CD4-positive, alpha-beta T cell (primary cell): ENCODE measurements at regions not wholly inside any gene's neighbourhood (a gene's known extent, or its start where the extent isn't known, plus 50 kb on each side); places are given as distances from the start of the nearest gene placed in this dataset.

Experiments
- ATAC-seq: fragments of 200-7000 bp; cut with Tn5 transposase; one replicate; pipeline ENCODE4 v1.10.0; 2022; ENCODE audit warnings: mild to moderate bottlenecking; ENCODE audit not compliant: poor library complexity
- CTCF ChIA-PET: fragments of 350-600 bp; sonication (Branson Sonifier 250); formaldehyde crosslinking; loops from one replicate; lab custom pipeline; 2021; ENCODE audit warnings: antibody characterized with exemption, inconsistent platforms; lab: Charles Lee
- POLR2A ChIA-PET: fragments of 350-600 bp; sonication (Branson Sonifier 250); formaldehyde crosslinking; loops from one replicate; lab custom pipeline; 2021; ENCODE audit warnings: antibody characterized with exemption, inconsistent platforms; lab: Charles Lee
- DNase-seq, 14 experiments: peaks; one replicate each; pipeline ENCODE4 v3.0.0-alpha.2; 2013 to 2020; ENCODE audit warnings: mixed read lengths in 2 of 14
- H3K27ac ChIP-seq, 2 donors: one replicate each; pipeline versions ENCODE4 v1.5.1 to v1.7.0; 2013; ENCODE audit warnings: low read length in 2 of 2, low read depth in 1 of 2, mild to moderate bottlenecking in 1 of 2
- H3K27me3 ChIP-seq, 2 experiments: 1 replicate in 1 of 2; 2 replicates in 1 of 2; pipeline versions ENCODE4 v1.6.1 to v1.7.0; 2013; ENCODE audit warnings: low read length in 2 of 2, control low read depth in 1 of 2, mild to moderate bottlenecking in 1 of 2, moderate library complexity in 1 of 2; ENCODE audit not compliant: insufficient read depth in 2 of 2, control insufficient read depth in 1 of 2
- H3K36me3 ChIP-seq: one replicate; pipeline ENCODE4 v1.6.1; 2013; ENCODE audit warnings: low read length, control low read depth; ENCODE audit not compliant: insufficient read depth
- H3K4me1 ChIP-seq: one replicate; pipeline ENCODE4 v1.6.1; 2013; ENCODE audit warnings: low read length, control low read depth; ENCODE audit not compliant: insufficient read depth
- H3K4me3 ChIP-seq: one replicate; pipeline ENCODE4 v1.5.1; 2013; ENCODE audit warnings: mild to moderate bottlenecking, low read length, moderate library complexity
- H3K9me3 ChIP-seq, 2 experiments: 1 replicate in 1 of 2; 2 replicates in 1 of 2; pipeline versions ENCODE4 v1.6.1 to v1.7.0; 2013; ENCODE audit warnings: low read length in 2 of 2, mild to moderate bottlenecking in 2 of 2, control low read depth in 1 of 2, moderate library complexity in 1 of 2; ENCODE audit not compliant: control insufficient read depth in 1 of 2, insufficient read depth in 1 of 2
- H3K27ac Mint-ChIP-seq: one replicate; pipeline ENCODE4 v1.8.0; 2020; ENCODE audit warnings: mixed read lengths
- H3K27me3 Mint-ChIP-seq: one replicate; pipeline ENCODE4 v1.8.0; 2021; ENCODE audit warnings: mixed read lengths
- H3K36me3 Mint-ChIP-seq: one replicate; pipeline ENCODE4 v1.8.0; 2021; ENCODE audit warnings: low read depth, mixed read lengths
- H3K4me1 Mint-ChIP-seq: one replicate; pipeline ENCODE4 v1.8.0; 2021; ENCODE audit warnings: low read depth, mixed read lengths
- H3K4me3 Mint-ChIP-seq: one replicate; pipeline ENCODE4 v1.8.0; 2020; ENCODE audit warnings: mild to moderate bottlenecking, mixed read lengths
- H3K9me3 Mint-ChIP-seq: one replicate; pipeline ENCODE4 v1.8.0; 2020; ENCODE audit warnings: mixed read lengths
- intact Hi-C, 2 experiments: fragments of 100-400 bp; cut with DNase I in 1 of 2; cut with micrococcal nuclease in 1 of 2; formaldehyde crosslinking; loops; one replicate each; pipeline versions ENCODE4 v1.15.1 to v1.9.0; 2023 to 2025; cut with DNase I, micrococcal nuclease
- TF ChIP-seq, protein P1 (sequence below): fragments of 200-600 bp; IDR thresholded peaks from one replicate; pipeline ENCODE4 v1.8.0; 2022; ENCODE audit warnings: antibody characterized with exemption, mild to moderate bottlenecking

GRCh38 chr5:165627548-165628170 is 2122.2 kb downstream of the MAT2B start:
- H3K9me3 ChIP-seq = peaks cover 0 to 4% of the 10 kb centered on the region in 2 experiments
- TF ChIP-seq, protein P1, sequence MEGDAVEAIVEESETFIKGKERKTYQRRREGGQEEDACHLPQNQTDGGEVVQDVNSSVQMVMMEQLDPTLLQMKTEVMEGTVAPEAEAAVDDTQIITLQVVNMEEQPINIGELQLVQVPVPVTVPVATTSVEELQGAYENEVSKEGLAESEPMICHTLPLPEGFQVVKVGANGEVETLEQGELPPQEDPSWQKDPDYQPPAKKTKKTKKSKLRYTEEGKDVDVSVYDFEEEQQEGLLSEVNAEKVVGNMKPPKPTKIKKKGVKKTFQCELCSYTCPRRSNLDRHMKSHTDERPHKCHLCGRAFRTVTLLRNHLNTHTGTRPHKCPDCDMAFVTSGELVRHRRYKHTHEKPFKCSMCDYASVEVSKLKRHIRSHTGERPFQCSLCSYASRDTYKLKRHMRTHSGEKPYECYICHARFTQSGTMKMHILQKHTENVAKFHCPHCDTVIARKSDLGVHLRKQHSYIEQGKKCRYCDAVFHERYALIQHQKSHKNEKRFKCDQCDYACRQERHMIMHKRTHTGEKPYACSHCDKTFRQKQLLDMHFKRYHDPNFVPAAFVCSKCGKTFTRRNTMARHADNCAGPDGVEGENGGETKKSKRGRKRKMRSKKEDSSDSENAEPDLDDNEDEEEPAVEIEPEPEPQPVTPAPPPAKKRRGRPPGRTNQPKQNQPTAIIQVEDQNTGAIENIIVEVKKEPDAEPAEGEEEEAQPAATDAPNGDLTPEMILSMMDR = no peak
- no peak for ATAC-seq
- CTCF ChIA-PET = no interaction called here
- Mint-ChIP-seq H3K27ac (no peak overlapping the region), H3K4me1 (no peaks in the 10 kb centered on the region), H3K27me3 (no peaks in the 10 kb centered on the region), H3K36me3 (no peaks in the 10 kb centered on the region), H3K9me3 (peaks cover 12% of the 10 kb centered on the region), H3K4me3 (no peak overlapping the region)
- no peaks in the 10 kb centered on the region for H3K36me3 ChIP-seq
- DNase-seq = no peak
- no peaks in the 10 kb centered on the region for H3K4me1 ChIP-seq
- POLR2A ChIA-PET = no interaction called here
- no peak overlapping the region for H3K4me3 ChIP-seq
- intact Hi-C loops = no loop called here
- H3K27me3 ChIP-seq = no peaks in the 10 kb centered on the region
- no peak overlapping the region for H3K27ac ChIP-seq

- H3K27ac ChIP-seq = no peak overlapping the region
- ChIA-PET POLR2A (no interaction called here), CTCF (no interaction called here)
- H3K9me3 ChIP-seq = peaks cover 0 to 4% of the 10 kb centered on the region in 2 experiments
- no peaks in the 10 kb centered on the region for H3K4me1 ChIP-seq
- DNase-seq = peak in 3 of 14 experiments; percentile 5 to 21 (median 20)
- H3K27ac Mint-ChIP-seq = no peak overlapping the region
- no peak overlapping the region for H3K4me3 ChIP-seq
- no peaks in the 10 kb centered on the region for H3K27me3 ChIP-seq
- no peaks in the 10 kb centered on the region for H3K4me1 Mint-ChIP-seq
- ATAC-seq = no peak
- H3K4me3 Mint-ChIP-seq = no peak overlapping the region
- peaks cover 10% of the 10 kb centered on the region for H3K9me3 Mint-ChIP-seq
- H3K36me3 ChIP-seq = no peaks in the 10 kb centered on the region
- H3K27me3 Mint-ChIP-seq = no peaks in the 10 kb centered on the region
- intact Hi-C loops = no loop called here
- TF ChIP-seq, protein P1 = no peak
- no peaks in the 10 kb centered on the region for H3K36me3 Mint-ChIP-seq
Observed at GRCh38 chr5:165630261-165630778, 2124.9 kb downstream of the MAT2B start.

- CTCF ChIA-PET = no interaction called here
- no peak overlapping the region for H3K4me3 Mint-ChIP-seq
- no peaks in the 10 kb centered on the region for H3K36me3 Mint-ChIP-seq
- POLR2A ChIA-PET = no interaction called here
- Histone ChIP-seq H3K36me3 (no peaks in the 10 kb centered on the region), H3K9me3 (peaks cover 0 to 4% of the 10 kb centered on the region in 2 experiments), H3K4me3 (no peak overlapping the region), H3K4me1 (no peaks in the 10 kb centered on the region), H3K27me3 (no peaks in the 10 kb centered on the region), H3K27ac (no peak overlapping the region)
- ATAC-seq (no peak), DNase-seq (no peak)
- H3K27me3 Mint-ChIP-seq = no peaks in the 10 kb centered on the region
- peaks cover 10% of the 10 kb centered on the region for H3K9me3 Mint-ChIP-seq
- no peaks in the 10 kb centered on the region for H3K4me1 Mint-ChIP-seq
- TF ChIP-seq, protein P1 = no peak
- no peak overlapping the region for H3K27ac Mint-ChIP-seq
- intact Hi-C loops = no loop called here
Observed at GRCh38 chr5:165631235-165631634, 2125.8 kb downstream of the MAT2B start.
